ENCODE measurements at regions not wholly inside any gene's neighbourhood (a gene's known extent, or its start where the extent isn't known, plus 50 kb on each side); places are given as distances from the start of the nearest gene placed in this dataset.

DNA sequence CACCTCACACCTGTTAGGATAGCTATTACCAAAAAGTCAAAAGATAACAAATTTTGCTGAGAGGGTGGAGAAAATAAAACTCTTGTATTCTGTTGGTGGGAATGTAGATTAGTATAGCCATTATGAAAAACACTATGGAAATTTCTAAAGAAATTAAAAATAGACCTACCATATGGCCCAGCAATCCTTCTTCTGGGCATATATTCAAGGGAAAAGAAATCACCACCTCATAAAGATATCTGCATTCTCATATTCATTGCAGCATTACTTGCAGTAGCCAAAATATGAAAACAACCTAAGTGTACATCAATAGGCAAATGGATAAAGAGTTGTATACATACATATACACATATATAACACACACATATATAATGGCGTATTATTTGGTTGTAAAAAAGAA, 791.6 kb upstream of the RGS18 start:
- FAIRE-seq = no peak
- POLR2A ChIA-PET = no interaction called here
- TF ChIP-seq PAX8 (IDR thresholded peaks at IDR 0.05) (no peak), RBBP5 (conservative IDR thresholded peaks at IDR 0.05) (no peak), SREBF2 (IDR thresholded peaks at IDR 0.05; ENCODE audit: low read length) (no peak), EZH2 (IDR thresholded peaks at IDR 0.05; ENCODE audit: borderline replicate concordance, control insufficient read depth, low read depth, low read length) (no peak), BACH1 (IDR thresholded peaks at IDR 0.05; ENCODE audit: borderline replicate concordance) (no peak), CHD2 (IDR thresholded peaks at IDR 0.05; ENCODE audit: borderline replicate concordance, low read depth, low read length) (no peak), MEF2A (IDR thresholded peaks at IDR 0.05; ENCODE audit: insufficient read depth, low read depth, low read length) (no peak)
- TF ChIP-seq, protein P1, sequence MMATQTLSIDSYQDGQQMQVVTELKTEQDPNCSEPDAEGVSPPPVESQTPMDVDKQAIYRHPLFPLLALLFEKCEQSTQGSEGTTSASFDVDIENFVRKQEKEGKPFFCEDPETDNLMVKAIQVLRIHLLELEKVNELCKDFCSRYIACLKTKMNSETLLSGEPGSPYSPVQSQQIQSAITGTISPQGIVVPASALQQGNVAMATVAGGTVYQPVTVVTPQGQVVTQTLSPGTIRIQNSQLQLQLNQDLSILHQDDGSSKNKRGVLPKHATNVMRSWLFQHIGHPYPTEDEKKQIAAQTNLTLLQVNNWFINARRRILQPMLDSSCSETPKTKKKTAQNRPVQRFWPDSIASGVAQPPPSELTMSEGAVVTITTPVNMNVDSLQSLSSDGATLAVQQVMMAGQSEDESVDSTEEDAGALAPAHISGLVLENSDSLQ (IDR thresholded peaks at IDR 0.05) = no peak
- TF ChIP-seq, protein P2, sequence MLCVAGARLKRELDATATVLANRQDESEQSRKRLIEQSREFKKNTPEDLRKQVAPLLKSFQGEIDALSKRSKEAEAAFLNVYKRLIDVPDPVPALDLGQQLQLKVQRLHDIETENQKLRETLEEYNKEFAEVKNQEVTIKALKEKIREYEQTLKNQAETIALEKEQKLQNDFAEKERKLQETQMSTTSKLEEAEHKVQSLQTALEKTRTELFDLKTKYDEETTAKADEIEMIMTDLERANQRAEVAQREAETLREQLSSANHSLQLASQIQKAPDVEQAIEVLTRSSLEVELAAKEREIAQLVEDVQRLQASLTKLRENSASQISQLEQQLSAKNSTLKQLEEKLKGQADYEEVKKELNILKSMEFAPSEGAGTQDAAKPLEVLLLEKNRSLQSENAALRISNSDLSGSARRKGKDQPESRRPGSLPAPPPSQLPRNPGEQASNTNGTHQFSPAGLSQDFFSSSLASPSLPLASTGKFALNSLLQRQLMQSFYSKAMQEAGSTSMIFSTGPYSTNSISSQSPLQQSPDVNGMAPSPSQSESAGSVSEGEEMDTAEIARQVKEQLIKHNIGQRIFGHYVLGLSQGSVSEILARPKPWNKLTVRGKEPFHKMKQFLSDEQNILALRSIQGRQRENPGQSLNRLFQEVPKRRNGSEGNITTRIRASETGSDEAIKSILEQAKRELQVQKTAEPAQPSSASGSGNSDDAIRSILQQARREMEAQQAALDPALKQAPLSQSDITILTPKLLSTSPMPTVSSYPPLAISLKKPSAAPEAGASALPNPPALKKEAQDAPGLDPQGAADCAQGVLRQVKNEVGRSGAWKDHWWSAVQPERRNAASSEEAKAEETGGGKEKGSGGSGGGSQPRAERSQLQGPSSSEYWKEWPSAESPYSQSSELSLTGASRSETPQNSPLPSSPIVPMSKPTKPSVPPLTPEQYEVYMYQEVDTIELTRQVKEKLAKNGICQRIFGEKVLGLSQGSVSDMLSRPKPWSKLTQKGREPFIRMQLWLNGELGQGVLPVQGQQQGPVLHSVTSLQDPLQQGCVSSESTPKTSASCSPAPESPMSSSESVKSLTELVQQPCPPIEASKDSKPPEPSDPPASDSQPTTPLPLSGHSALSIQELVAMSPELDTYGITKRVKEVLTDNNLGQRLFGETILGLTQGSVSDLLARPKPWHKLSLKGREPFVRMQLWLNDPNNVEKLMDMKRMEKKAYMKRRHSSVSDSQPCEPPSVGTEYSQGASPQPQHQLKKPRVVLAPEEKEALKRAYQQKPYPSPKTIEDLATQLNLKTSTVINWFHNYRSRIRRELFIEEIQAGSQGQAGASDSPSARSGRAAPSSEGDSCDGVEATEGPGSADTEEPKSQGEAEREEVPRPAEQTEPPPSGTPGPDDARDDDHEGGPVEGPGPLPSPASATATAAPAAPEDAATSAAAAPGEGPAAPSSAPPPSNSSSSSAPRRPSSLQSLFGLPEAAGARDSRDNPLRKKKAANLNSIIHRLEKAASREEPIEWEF (IDR thresholded peaks at IDR 0.05; ENCODE audit: insufficient replicate concordance, low read depth, low read length) = no peak
- TF ChIP-seq, protein P3, sequence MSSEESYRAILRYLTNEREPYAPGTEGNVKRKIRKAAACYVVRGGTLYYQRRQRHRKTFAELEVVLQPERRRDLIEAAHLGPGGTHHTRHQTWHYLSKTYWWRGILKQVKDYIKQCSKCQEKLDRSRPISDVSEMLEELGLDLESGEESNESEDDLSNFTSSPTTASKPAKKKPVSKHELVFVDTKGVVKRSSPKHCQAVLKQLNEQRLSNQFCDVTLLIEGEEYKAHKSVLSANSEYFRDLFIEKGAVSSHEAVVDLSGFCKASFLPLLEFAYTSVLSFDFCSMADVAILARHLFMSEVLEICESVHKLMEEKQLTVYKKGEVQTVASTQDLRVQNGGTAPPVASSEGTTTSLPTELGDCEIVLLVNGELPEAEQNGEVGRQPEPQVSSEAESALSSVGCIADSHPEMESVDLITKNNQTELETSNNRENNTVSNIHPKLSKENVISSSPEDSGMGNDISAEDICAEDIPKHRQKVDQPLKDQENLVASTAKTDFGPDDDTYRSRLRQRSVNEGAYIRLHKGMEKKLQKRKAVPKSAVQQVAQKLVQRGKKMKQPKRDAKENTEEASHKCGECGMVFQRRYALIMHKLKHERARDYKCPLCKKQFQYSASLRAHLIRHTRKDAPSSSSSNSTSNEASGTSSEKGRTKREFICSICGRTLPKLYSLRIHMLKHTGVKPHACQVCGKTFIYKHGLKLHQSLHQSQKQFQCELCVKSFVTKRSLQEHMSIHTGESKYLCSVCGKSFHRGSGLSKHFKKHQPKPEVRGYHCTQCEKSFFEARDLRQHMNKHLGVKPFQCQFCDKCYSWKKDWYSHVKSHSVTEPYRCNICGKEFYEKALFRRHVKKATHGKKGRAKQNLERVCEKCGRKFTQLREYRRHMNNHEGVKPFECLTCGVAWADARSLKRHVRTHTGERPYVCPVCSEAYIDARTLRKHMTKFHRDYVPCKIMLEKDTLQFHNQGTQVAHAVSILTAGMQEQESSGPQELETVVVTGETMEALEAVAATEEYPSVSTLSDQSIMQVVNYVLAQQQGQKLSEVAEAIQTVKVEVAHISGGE (CRISPR knock-in tag; IDR thresholded peaks at IDR 0.05) = no peak
- TF ChIP-seq, protein P4, sequence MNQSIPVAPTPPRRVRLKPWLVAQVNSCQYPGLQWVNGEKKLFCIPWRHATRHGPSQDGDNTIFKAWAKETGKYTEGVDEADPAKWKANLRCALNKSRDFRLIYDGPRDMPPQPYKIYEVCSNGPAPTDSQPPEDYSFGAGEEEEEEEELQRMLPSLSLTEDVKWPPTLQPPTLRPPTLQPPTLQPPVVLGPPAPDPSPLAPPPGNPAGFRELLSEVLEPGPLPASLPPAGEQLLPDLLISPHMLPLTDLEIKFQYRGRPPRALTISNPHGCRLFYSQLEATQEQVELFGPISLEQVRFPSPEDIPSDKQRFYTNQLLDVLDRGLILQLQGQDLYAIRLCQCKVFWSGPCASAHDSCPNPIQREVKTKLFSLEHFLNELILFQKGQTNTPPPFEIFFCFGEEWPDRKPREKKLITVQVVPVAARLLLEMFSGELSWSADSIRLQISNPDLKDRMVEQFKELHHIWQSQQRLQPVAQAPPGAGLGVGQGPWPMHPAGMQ (IDR thresholded peaks at IDR 0.05; ENCODE audit: borderline replicate concordance) = no peak
- TF ChIP-seq, protein P5, sequence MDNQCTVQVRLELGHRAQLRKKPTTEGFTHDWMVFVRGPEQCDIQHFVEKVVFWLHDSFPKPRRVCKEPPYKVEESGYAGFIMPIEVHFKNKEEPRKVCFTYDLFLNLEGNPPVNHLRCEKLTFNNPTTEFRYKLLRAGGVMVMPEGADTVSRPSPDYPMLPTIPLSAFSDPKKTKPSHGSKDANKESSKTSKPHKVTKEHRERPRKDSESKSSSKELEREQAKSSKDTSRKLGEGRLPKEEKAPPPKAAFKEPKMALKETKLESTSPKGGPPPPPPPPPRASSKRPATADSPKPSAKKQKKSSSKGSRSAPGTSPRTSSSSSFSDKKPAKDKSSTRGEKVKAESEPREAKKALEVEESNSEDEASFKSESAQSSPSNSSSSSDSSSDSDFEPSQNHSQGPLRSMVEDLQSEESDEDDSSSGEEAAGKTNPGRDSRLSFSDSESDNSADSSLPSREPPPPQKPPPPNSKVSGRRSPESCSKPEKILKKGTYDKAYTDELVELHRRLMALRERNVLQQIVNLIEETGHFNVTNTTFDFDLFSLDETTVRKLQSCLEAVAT (IDR thresholded peaks at IDR 0.05) = no peak

More for the DNA sequence above, 791.6 kb upstream of the RGS18 start:
- Histone ChIP-seq H3K4me3 (no peak overlapping the region), H4K20me1 (ENCODE audit: control insufficient read depth, insufficient read depth) (no peaks in the 10 kb centered on the region), H3K9me3 (replicated peaks; ENCODE audit: control insufficient read depth, insufficient read depth, low read length) (no peaks in the 10 kb centered on the region), H3K79me2 (ENCODE audit: control insufficient read depth, insufficient read depth, low read length) (no peaks in the 10 kb centered on the region), H3K36me3 (ENCODE audit: control insufficient read depth in 2 of 2, insufficient read depth in 2 of 2, low read length in 1 of 2) (no peaks in the 10 kb centered on the region), H3K27me3 (replicated peaks in 1 of 2; ENCODE audit: control insufficient read depth in 2 of 2, insufficient read depth in 2 of 2, low read length in 1 of 2) (no peaks in the 10 kb centered on the region), H3K9ac (ENCODE audit: control insufficient read depth, insufficient read depth, low read length) (no peak overlapping the region), H2AFZ (ENCODE audit: control insufficient read depth, low read depth, low read length) (no peak overlapping the region), H3K27ac (ENCODE audit: control insufficient read depth, insufficient read depth) (no peak overlapping the region), H3K4me2 (ENCODE audit: control insufficient read depth, insufficient read depth) (no peak overlapping the region), H3K4me1 (ENCODE audit: control insufficient read depth, insufficient read depth, low read length) (no peaks in the 10 kb centered on the region)
- DNase-seq (ENCODE audit: low read depth, low spot score) = no peak
- no peak for ATAC-seq
- intact Hi-C loops (cut with micrococcal nuclease; ENCODE audit: unreplicated experiment) (no loop called here), in situ Hi-C loops (cut with MboI) (no loop called here)
- RAD21 ChIA-PET (ENCODE audit: unreplicated experiment) = no interaction called here
- CTCF ChIA-PET = no interaction called here
- 8% methylated on average over 1 of the region's 1 CpG for WGBS (ENCODE audit: insufficient coverage, insufficient replicate concordance, low lambda C conversion rate, missing lambda C conversion rate)
- SMC1A ChIA-PET (ENCODE audit: uncharacterized antibody, unreplicated experiment) = interaction anchor here (0.7 kb wide), 1 partner anchor 344 kb away, joined by 3 read pairs; no protein-coding TSS in a partner anchor
- BruUV-seq (replicated peaks) = no TSS peak

Data from GM12878 (cell line).